WI38 (cell line): ENCODE measurements at regions not wholly inside any gene's neighbourhood (a gene's known extent, or its start where the extent isn't known, plus 50 kb on each side); places are given as distances from the start of the nearest gene placed in this dataset.

Experiments
- H3K4me3 ChIP-seq: 2 replicates; pipeline ENCODE4 v1.5.1; 2011; ENCODE audit warnings: low read depth, mild to moderate bottlenecking, control low read depth, low read length
- CTCF ChIP-seq: IDR thresholded peaks from 2 replicates; pipeline ENCODE4 v1.5.1; 2012; ENCODE audit warnings: low read depth, mild to moderate bottlenecking, control low read depth, low read length

GRCh38 chr2:33946193-33946592, 347.1 kb upstream of the FAM98A start:
- no peak overlapping the region for H3K4me3 ChIP-seq
- TF ChIP-seq CTCF: no peak

- no peak overlapping the region for H3K4me3 ChIP-seq
- TF ChIP-seq CTCF: no peak
Observed at GRCh38 chr2:33933203-33933602, 334.1 kb upstream of the FAM98A start.

GRCh38 chr2:33931164-33931563, 332.1 kb upstream of the FAM98A start:
- H3K4me3 ChIP-seq: no peak overlapping the region
- no peak for TF ChIP-seq CTCF

GRCh38 chr2:33929467-33929866, 330.4 kb upstream of the FAM98A start:
- H3K4me3 ChIP-seq: no peak overlapping the region
- no peak for TF ChIP-seq CTCF

- TF ChIP-seq CTCF: no peak
- H3K4me3 ChIP-seq: no peak overlapping the region
Observed at GRCh38 chr2:33927756-33928155, 328.7 kb upstream of the FAM98A start.

- no peak for TF ChIP-seq CTCF
- no peak overlapping the region for H3K4me3 ChIP-seq
Observed at GRCh38 chr2:33925311-33925710, 326.2 kb upstream of the FAM98A start.

- no peak for TF ChIP-seq CTCF
Observed at GRCh38 chr2:33924586-33925169, 325.6 kb upstream of the FAM98A start.

More at GRCh38 chr2:33924586-33925169, 325.6 kb upstream of the FAM98A start:
- no peak overlapping the region for H3K4me3 ChIP-seq
